ENCODE measurements at regions not wholly inside any gene's neighbourhood (a gene's known extent, or its start where the extent isn't known, plus 50 kb on each side); places are given as distances from the start of the nearest gene placed in this dataset.

DNA sequence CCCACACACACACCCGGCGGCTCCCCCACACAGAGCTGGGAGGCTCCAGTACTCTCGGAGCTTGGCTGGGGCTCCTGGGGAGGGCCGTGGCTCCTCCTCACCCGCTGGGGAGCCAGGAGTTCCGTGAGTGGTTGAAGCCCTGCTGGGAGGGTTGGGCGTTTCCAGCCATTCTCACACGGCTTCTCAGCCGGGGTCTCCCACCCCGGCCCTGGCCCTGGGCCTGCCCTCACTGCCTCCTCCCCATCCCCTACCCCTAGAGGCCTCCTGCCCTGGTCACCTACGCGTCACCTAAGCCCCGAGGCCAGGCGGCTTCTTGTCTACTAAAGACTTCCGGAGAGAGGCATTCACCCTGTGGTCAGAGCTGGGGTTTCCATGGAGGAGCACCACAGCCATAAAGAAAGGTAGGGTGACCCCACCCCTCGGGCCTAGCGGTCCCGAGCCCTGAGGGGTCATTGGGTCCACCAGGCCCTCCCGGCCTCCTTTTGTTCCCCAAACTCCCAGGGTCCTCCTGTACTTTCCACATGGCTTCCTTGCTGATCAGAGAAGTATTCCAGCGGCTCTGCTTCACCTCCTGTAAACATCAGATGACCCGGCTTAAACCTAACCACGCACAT is 99.3 kb downstream of the TTLL2 start:
- no peak overlapping the region for H3K9ac ChIP-seq (ENCODE audit: low read length)
- no peak overlapping the region for H3K4me2 ChIP-seq (ENCODE audit: low read length)
- H3K4me1 ChIP-seq (ENCODE audit: insufficient read depth, low read length): no peaks in the 10 kb centered on the region
- H4K20me1 ChIP-seq (ENCODE audit: low read length): no peaks in the 10 kb centered on the region
- TF ChIP-seq EZH2 (IDR thresholded peaks at IDR 0.05; ENCODE audit: low read length, unreplicated experiment): no peak
- TF ChIP-seq CTCF (conservative IDR thresholded peaks at IDR 0.05; ENCODE audit: low read depth, low read length): no peak
- no peak for TF ChIP-seq EZH2phosphoT487 (IDR thresholded peaks at IDR 0.05; ENCODE audit: borderline replicate concordance, low read length)
- ChIA-PET POLR2A (ENCODE audit: unreplicated experiment) (no interaction called here), CTCF (no interaction called here)
- H3F3A ChIP-seq (ENCODE audit: low read length, unreplicated experiment): no peaks in the 10 kb centered on the region
- H3K9me2 ChIP-seq (replicated peaks; ENCODE audit: low read length): no peaks in the 10 kb centered on the region
- H3K79me2 ChIP-seq (ENCODE audit: low read length): no peaks in the 10 kb centered on the region
- no peaks in the 10 kb centered on the region for H3K36me3 ChIP-seq (ENCODE audit: low read depth, low read length)
- no peak overlapping the region for H3K4me3 ChIP-seq (ENCODE audit: low read length)
- DNase-seq (no peak), ATAC-seq (no peak)
- no peak overlapping the region for H3K27ac ChIP-seq (ENCODE audit: low read length)
- no TSS peak for BruUV-seq (replicated peaks)
- intact Hi-C loops (cut with micrococcal nuclease): no loop called here
- no peaks in the 10 kb centered on the region for H3K9me3 ChIP-seq (ENCODE audit: low read length)
- H2AFZ ChIP-seq (ENCODE audit: low read length): no peak overlapping the region
- no peaks in the 10 kb centered on the region for H3K27me3 ChIP-seq (ENCODE audit: low read length)

GRCh38 chr6:167424700-167425099 is 99.8 kb downstream of the TTLL2 start:
- no peaks in the 10 kb centered on the region for H3K27me3 ChIP-seq (ENCODE audit: low read length)
- CTCF ChIA-PET: no interaction called here
- H2AFZ ChIP-seq (ENCODE audit: low read length): no peak overlapping the region
- H3F3A ChIP-seq (ENCODE audit: low read length, unreplicated experiment): no peaks in the 10 kb centered on the region
- POLR2A ChIA-PET (ENCODE audit: unreplicated experiment): no interaction called here
- no peaks in the 10 kb centered on the region for H3K36me3 ChIP-seq (ENCODE audit: low read depth, low read length)
- H3K4me3 ChIP-seq (ENCODE audit: low read length): no peak overlapping the region
- H4K20me1 ChIP-seq (ENCODE audit: low read length): no peaks in the 10 kb centered on the region
- H3K9ac ChIP-seq (ENCODE audit: low read length): no peak overlapping the region
- intact Hi-C loops (cut with micrococcal nuclease): no loop called here
- no peaks in the 10 kb centered on the region for H3K9me3 ChIP-seq (ENCODE audit: low read length)
- no peaks in the 10 kb centered on the region for H3K9me2 ChIP-seq (replicated peaks; ENCODE audit: low read length)
- BruUV-seq (replicated peaks): no TSS peak
- H3K79me2 ChIP-seq (ENCODE audit: low read length): no peaks in the 10 kb centered on the region
- DNase-seq (no peak), ATAC-seq (no peak)
- H3K27ac ChIP-seq (ENCODE audit: low read length): no peak overlapping the region
- no peak for TF ChIP-seq CTCF (conservative IDR thresholded peaks at IDR 0.05; ENCODE audit: low read depth, low read length)
- no peak for TF ChIP-seq EZH2 (IDR thresholded peaks at IDR 0.05; ENCODE audit: low read length, unreplicated experiment)
- TF ChIP-seq EZH2phosphoT487 (IDR thresholded peaks at IDR 0.05; ENCODE audit: borderline replicate concordance, low read length): no peak
- no peak overlapping the region for H3K4me2 ChIP-seq (ENCODE audit: low read length)
- no peaks in the 10 kb centered on the region for H3K4me1 ChIP-seq (ENCODE audit: insufficient read depth, low read length)

GRCh38 chr6:167426084-167426483 is 101.2 kb downstream of the TTLL2 start:
- no peak overlapping the region for H3K27ac ChIP-seq (ENCODE audit: low read length)
- intact Hi-C loops (cut with micrococcal nuclease): no loop called here
- no peaks in the 10 kb centered on the region for H3K9me3 ChIP-seq (ENCODE audit: low read length)
- no peaks in the 10 kb centered on the region for H3F3A ChIP-seq (ENCODE audit: low read length, unreplicated experiment)
- no peak overlapping the region for H2AFZ ChIP-seq (ENCODE audit: low read length)
- H3K36me3 ChIP-seq (ENCODE audit: low read depth, low read length): no peaks in the 10 kb centered on the region
- ATAC-seq (no peak), DNase-seq (no peak)
- H3K4me3 ChIP-seq (ENCODE audit: low read length): no peak overlapping the region
- no peaks in the 10 kb centered on the region for H3K79me2 ChIP-seq (ENCODE audit: low read length)
- POLR2A ChIA-PET (ENCODE audit: unreplicated experiment): no interaction called here
- no peaks in the 10 kb centered on the region for H4K20me1 ChIP-seq (ENCODE audit: low read length)
- BruUV-seq (replicated peaks): no TSS peak
- CTCF ChIA-PET: no interaction called here
- TF ChIP-seq CTCF (conservative IDR thresholded peaks at IDR 0.05; ENCODE audit: low read depth, low read length): no peak
- no peak for TF ChIP-seq EZH2 (IDR thresholded peaks at IDR 0.05; ENCODE audit: low read length, unreplicated experiment)
- TF ChIP-seq EZH2phosphoT487 (IDR thresholded peaks at IDR 0.05; ENCODE audit: borderline replicate concordance, low read length): no peak
- no peaks in the 10 kb centered on the region for H3K9me2 ChIP-seq (replicated peaks; ENCODE audit: low read length)
- no peaks in the 10 kb centered on the region for H3K27me3 ChIP-seq (ENCODE audit: low read length)
- no peaks in the 10 kb centered on the region for H3K4me1 ChIP-seq (ENCODE audit: insufficient read depth, low read length)
- H3K4me2 ChIP-seq (ENCODE audit: low read length): no peak overlapping the region
- H3K9ac ChIP-seq (ENCODE audit: low read length): no peak overlapping the region
